BLaER1 treated with 17β-estradiol and CSF1 and Interleukin-3, amounts not matched to agents 10 nM and 100 nM (cell line): ENCODE measurements at regions not wholly inside any gene's neighbourhood (a gene's known extent, or its start where the extent isn't known, plus 50 kb on each side); places are given as distances from the start of the nearest gene placed in this dataset.
"Not testable (repeated sequence)": the region's sequence is repeated elsewhere in the genome, so short reads cannot be mapped to it uniquely, and the experiment has no call there.

Experiments
- H3K27ac ChIP-seq, 11 experiments: shearing (Covaris generic); formaldehyde crosslinking; 2 replicates each; pipeline ENCODE4 v1.8.1; 2022
- H3K27me3 ChIP-seq, 11 experiments: shearing (Covaris generic); formaldehyde crosslinking; 2 replicates each; pipeline ENCODE4 v1.8.1; 2022
- H3K36me3 ChIP-seq, 11 experiments: shearing (Covaris generic); formaldehyde crosslinking; 2 replicates each; pipeline ENCODE4 v1.8.1; 2022
- H3K4me1 ChIP-seq, 10 experiments: shearing (Covaris generic); formaldehyde crosslinking; 2 replicates each; pipeline ENCODE4 v1.8.1; 2022
- H3K4me2 ChIP-seq, 11 experiments: shearing (Covaris generic); formaldehyde crosslinking; 2 replicates each; pipeline ENCODE4 v1.8.1; 2022
- H3K4me3 ChIP-seq, 10 experiments: shearing (Covaris generic); formaldehyde crosslinking; 2 replicates each; pipeline ENCODE4 v1.8.1; 2022
- H3K9ac ChIP-seq, 11 experiments: shearing (Covaris generic); formaldehyde crosslinking; 2 replicates each; pipeline ENCODE4 v1.8.1; 2022
- H3K9me3 ChIP-seq, 11 experiments: shearing (Covaris generic); formaldehyde crosslinking; replicated peaks in 1 of 11; 2 replicates each; pipeline ENCODE4 v1.8.1; 2022
- H4K20me1 ChIP-seq, 11 experiments: shearing (Covaris generic); formaldehyde crosslinking; 2 replicates each; pipeline ENCODE4 v1.8.1; 2022
- Cebpa-rat ChIP-seq, 11 experiments: shearing (Covaris generic); IDR thresholded peaks; 2 replicates each; pipeline ENCODE4 v1.8.1; 2022

DNA sequence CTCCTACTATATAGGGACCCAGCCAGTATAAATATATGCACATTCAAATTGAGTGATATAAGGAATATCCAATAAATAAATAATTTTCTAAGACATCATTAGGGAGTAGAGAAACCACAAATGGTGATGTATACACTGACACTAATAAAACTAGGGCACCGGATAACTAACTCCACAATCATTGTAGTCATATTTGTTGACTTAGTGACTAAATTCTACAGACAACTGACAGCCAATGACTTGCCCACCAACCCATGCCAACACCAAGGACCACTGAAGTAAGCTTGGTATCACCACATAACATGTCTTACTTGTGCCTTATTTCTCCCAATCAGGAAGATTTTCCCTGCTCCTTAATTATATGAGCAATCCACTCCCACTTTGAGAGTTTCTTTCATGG, 139.6 kb upstream of the TRPC6 start:
- TF ChIP-seq Cebpa-rat (IDR thresholded peaks at IDR 0.05) = no peak
- Histone ChIP-seq H3K27me3 (no peaks in the 10 kb centered on the region), H3K36me3 (no peaks in the 10 kb centered on the region), H4K20me1 (no peaks in the 10 kb centered on the region), H3K4me1 (no peaks in the 10 kb centered on the region), H3K4me2 (no peak overlapping the region), H3K9me3 (no peaks in the 10 kb centered on the region), H3K27ac (no peak overlapping the region), H3K9ac (no peak overlapping the region), H3K4me3 (no peak overlapping the region)

DNA sequence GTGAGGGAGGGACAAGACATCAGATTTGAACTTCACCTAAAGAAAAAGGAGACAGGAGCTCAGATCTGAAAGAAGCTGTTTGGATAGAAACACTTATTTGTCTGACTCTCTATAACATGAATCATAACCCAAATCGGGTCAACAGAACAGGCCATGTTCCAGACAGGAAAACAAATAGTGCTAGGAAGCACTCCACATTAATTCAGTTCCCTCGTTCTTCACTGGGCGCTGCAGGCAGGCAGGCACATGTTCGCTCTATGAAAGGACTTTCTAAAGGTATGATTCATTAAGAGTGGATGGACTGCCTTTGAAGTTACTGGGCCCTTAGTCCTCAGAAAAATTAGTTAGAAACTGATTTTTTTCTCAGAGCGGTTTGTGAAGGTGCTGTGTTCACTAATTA, 137.5 kb upstream of the TRPC6 start:
- no peaks in the 10 kb centered on the region for H3K27me3 ChIP-seq
- no peak overlapping the region for H3K4me2 ChIP-seq
- H3K9ac ChIP-seq = no peak overlapping the region
- no peak for TF ChIP-seq Cebpa-rat (IDR thresholded peaks at IDR 0.05)
- no peaks in the 10 kb centered on the region for H4K20me1 ChIP-seq
- no peaks in the 10 kb centered on the region for H3K36me3 ChIP-seq
- H3K4me1 ChIP-seq = no peaks in the 10 kb centered on the region
- H3K27ac ChIP-seq = no peak overlapping the region
- H3K9me3 ChIP-seq = no peaks in the 10 kb centered on the region
- H3K4me3 ChIP-seq = no peak overlapping the region

DNA sequence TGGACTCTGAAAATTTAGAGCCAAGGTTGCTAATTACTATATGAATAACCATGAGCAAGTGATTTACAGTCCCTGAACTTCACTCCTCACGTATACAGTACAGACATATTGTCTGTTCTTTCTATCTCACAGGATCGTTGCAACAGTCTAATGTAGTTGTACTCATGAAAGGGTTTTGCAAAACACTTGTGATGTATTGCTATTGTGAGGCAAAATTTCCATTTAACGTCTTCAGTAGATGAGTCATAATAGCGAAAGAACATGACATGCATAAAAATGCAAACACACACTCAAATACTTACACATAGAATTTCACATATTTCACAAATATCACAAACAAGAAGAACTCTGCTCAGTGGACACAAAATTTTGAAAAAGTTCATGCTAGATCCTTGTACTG, 134.6 kb upstream of the TRPC6 start:
- H3K4me1 ChIP-seq = no peaks in the 10 kb centered on the region
- no peaks in the 10 kb centered on the region for H3K27me3 ChIP-seq
- TF ChIP-seq Cebpa-rat (IDR thresholded peaks at IDR 0.05) = no peak
- H3K36me3 ChIP-seq = no peaks in the 10 kb centered on the region
- H3K4me3 ChIP-seq = no peak overlapping the region
- peaks cover 0 to 8% (median 0%) of the 10 kb centered on the region in 11 experiments; a peak in 4 of 22 replicates for H3K9me3 ChIP-seq
- no peak overlapping the region for H3K27ac ChIP-seq
- H3K4me2 ChIP-seq = no peak overlapping the region
- H4K20me1 ChIP-seq = no peaks in the 10 kb centered on the region
- H3K9ac ChIP-seq = no peak overlapping the region

DNA sequence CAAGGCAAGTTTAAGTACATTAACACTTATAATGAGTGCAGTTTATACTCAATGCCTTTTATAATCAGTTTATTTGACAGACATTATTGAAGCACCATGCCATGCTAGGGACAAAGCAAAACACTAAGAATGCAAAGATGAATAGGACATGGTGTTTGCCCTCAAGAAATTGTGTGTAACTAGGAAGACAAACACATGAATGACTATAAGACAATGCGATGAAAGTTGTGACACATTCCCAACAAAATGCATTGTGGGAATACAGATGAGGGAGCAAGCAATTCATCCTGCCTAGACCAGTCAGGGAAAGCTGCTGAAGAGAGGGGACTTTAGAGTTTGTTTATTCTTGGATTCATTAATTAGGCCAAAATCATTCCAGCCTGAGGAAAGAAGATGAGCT, 133.8 kb upstream of the TRPC6 start:
- Histone ChIP-seq H3K4me1 (no peaks in the 10 kb centered on the region), H3K4me3 (no peak overlapping the region), H3K4me2 (no peak overlapping the region), H3K27me3 (no peaks in the 10 kb centered on the region), H3K9ac (no peak overlapping the region), H3K36me3 (no peaks in the 10 kb centered on the region), H3K27ac (no peak overlapping the region), H3K9me3 (peaks cover 0 to 15% (median 4%) of the 10 kb centered on the region in 11 experiments; a peak in 5 of 22 replicates), H4K20me1 (no peaks in the 10 kb centered on the region)
- no peak for TF ChIP-seq Cebpa-rat (IDR thresholded peaks at IDR 0.05)

DNA sequence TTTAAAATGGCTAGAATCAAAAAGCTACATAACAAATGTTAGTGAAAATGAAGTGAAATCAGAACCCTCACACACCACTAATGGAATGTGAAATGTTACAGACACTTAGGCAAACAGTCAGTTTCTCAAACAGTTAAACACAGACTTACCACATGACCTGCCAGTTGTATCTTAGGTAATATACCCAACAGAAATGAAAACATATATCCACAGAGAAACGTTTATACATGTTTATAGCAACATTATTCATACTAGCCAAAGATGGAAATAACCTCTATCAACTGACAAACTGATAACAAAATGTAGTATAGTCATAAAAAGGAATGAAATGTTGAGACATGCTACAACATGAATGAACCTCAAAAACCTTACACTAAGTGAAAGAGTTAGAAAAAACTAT, 131.5 kb upstream of the TRPC6 start:
- no peak for TF ChIP-seq Cebpa-rat (IDR thresholded peaks at IDR 0.05)
- Histone ChIP-seq H3K4me3 (no peak overlapping the region), H3K4me2 (no peak overlapping the region), H3K36me3 (no peaks in the 10 kb centered on the region), H4K20me1 (no peaks in the 10 kb centered on the region), H3K9me3 (peaks cover 0 to 19% (median 4%) of the 10 kb centered on the region in 11 experiments; a peak in 5 of 22 replicates), H3K27me3 (no peaks in the 10 kb centered on the region), H3K9ac (no peak overlapping the region), H3K4me1 (no peaks in the 10 kb centered on the region), H3K27ac (no peak overlapping the region)

DNA sequence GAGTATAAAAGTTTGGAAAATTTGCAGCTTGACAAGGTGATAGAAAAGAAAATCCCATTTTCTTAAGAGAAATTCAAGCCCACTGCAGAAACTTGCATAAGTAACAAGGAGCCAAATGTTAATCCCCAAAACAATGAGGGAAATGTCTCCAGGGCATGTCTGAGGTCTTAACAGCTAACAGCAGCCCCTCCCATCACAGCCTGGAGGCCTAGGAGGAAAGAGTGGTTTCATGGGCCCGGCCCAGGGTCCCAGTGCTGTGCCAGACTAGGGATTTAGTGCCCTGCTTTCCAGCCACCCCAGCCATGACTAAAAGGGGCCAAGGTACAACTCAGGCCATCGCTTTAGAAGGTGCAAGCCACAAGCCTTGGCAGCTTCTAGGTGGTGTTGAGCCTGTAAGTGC, 123.7 kb upstream of the TRPC6 start:
- Histone ChIP-seq H3K4me2 (no peak overlapping the region), H4K20me1 (no peaks in the 10 kb centered on the region)

DNA sequence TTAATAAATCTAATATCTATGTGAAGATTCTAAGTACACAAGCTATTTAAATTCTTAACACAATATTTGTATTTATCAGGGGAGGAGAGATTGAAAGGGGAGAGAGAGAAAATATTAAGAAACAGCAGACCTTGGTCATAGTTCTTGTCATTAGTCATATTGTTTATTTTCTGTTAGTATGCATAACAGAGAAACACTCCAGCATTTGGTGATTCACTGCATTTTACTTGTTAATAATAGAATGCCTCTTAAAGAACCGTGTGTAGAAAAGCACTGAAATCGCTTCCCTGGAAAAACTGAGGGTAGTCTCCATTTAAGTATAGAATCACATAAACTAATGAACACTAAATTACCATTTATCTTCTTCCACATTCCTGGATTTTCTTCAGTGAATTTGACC, 122.7 kb upstream of the TRPC6 start:
- TF ChIP-seq Cebpa-rat (IDR thresholded peaks at IDR 0.05) = no peak
- H3K4me1 ChIP-seq = no peaks in the 10 kb centered on the region
- no peaks in the 10 kb centered on the region; a peak in 1 of 22 replicates for H3K9me3 ChIP-seq
- no peak overlapping the region for H3K4me2 ChIP-seq
- H3K27ac ChIP-seq = no peak overlapping the region
- no peak overlapping the region for H3K4me3 ChIP-seq
- H4K20me1 ChIP-seq = no peaks in the 10 kb centered on the region
- H3K36me3 ChIP-seq = no peaks in the 10 kb centered on the region
- no peaks in the 10 kb centered on the region for H3K27me3 ChIP-seq
- H3K9ac ChIP-seq = no peak overlapping the region

More for the DNA sequence above, 123.7 kb upstream of the TRPC6 start:
- H3K9ac ChIP-seq = no peak overlapping the region
- no peaks in the 10 kb centered on the region for H3K4me1 ChIP-seq
- TF ChIP-seq Cebpa-rat (IDR thresholded peaks at IDR 0.05) = no peak
- peaks cover 0 to 3% (median 0%) of the 10 kb centered on the region in 11 experiments; a peak in 2 of 22 replicates for H3K9me3 ChIP-seq
- no peaks in the 10 kb centered on the region for H3K27me3 ChIP-seq
- H3K27ac ChIP-seq = no peak overlapping the region
- H3K36me3 ChIP-seq = no peaks in the 10 kb centered on the region
- H3K4me3 ChIP-seq = no peak overlapping the region

DNA sequence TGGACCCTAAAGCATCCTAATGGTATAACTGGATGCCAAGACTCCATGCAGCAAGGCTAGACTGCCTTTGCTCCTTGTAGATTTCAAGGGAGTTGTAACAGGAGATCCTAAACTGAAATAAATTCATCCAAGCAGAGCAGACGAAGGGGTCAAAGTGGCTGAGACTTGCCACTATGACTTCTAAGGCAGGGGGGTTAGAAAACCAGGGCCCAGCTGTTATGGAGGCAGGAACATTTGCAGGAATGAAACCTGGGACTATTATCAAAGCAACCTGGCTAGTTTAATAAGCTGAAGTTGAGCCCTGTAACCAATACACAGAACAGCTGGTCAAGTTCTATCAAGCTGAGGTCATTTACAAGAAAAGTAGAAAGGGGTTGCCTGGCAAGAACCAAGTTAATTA, 122.2 kb upstream of the TRPC6 start:
- H3K4me2 ChIP-seq = no peak overlapping the region
- no peak overlapping the region for H3K9ac ChIP-seq
- H3K36me3 ChIP-seq = no peaks in the 10 kb centered on the region
- no peaks in the 10 kb centered on the region for H3K27me3 ChIP-seq
- no peak overlapping the region for H3K27ac ChIP-seq
- no peaks in the 10 kb centered on the region for H4K20me1 ChIP-seq
- no peak overlapping the region for H3K4me3 ChIP-seq
- no peaks in the 10 kb centered on the region for H3K4me1 ChIP-seq
- H3K9me3 ChIP-seq = no peaks in the 10 kb centered on the region; a peak in 1 of 22 replicates
- no peak for TF ChIP-seq Cebpa-rat (IDR thresholded peaks at IDR 0.05)

DNA sequence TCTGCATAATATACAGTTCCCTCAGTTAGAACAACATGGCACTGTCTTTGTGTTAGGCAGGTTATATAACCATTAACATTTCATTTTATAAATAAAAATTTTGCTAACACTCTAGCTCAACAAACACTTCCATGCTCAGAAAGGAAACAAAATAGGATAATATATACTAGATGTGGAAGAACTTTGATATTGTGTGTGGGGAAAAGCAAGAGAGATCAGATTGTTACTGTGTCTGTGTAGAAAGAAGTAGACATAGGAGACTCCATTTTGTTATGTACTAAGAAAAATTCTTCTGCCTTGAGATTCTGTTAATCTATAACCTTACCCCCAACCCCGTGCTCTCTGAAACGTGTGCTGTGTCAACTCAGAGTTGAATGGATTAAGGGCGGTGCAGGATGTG, 111.1 kb upstream of the TRPC6 start:
- not testable (repeated sequence) for H3K4me2 ChIP-seq, H3K9ac ChIP-seq, H3K4me3 ChIP-seq, H3K4me1 ChIP-seq, H4K20me1 ChIP-seq, H3K36me3 ChIP-seq, H3K27me3 ChIP-seq, H3K27ac ChIP-seq
- H3K9me3 ChIP-seq = peaks cover 0 to 21% (median 6%) of the 10 kb centered on the region in 11 experiments; a peak in 11 of 22 replicates

DNA sequence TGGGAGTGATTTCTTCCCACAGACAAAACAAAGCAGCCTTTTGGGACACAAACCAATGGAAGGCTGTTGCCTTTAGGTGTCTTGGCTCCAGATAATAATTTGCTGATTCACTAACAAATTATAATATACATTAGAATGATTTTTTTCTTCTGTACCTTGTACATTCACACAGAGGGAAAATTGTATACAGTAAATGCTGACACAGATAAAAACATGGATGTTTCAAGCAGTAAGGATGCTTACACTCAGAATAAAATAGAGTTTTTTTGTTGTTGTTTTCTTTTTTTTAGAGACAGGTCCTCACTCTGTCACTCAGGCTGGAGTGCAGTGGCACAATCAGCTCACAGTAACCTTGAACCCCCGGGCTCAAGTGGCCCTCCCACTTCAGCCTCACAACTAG, 109.2 kb upstream of the TRPC6 start:
- no peak for TF ChIP-seq Cebpa-rat (IDR thresholded peaks at IDR 0.05)
- H3K4me2 ChIP-seq = no peak overlapping the region

More for the DNA sequence above, 109.2 kb upstream of the TRPC6 start:
- Histone ChIP-seq H3K4me1 (no peaks in the 10 kb centered on the region), H3K27ac (no peak overlapping the region), H3K36me3 (no peaks in the 10 kb centered on the region), H4K20me1 (no peaks in the 10 kb centered on the region), H3K9ac (no peak overlapping the region), H3K4me3 (no peak overlapping the region), H3K9me3 (peaks cover 0 to 26% (median 6%) of the 10 kb centered on the region in 11 experiments; a peak in 11 of 22 replicates), H3K27me3 (no peaks in the 10 kb centered on the region)
